ENCODE measurements at regions not wholly inside any gene's neighbourhood (a gene's known extent, or its start where the extent isn't known, plus 50 kb on each side); places are given as distances from the start of the nearest gene placed in this dataset.
A peak's percentile ranks its signal among the peaks of the same experiment; 100 is the strongest.

DNA sequence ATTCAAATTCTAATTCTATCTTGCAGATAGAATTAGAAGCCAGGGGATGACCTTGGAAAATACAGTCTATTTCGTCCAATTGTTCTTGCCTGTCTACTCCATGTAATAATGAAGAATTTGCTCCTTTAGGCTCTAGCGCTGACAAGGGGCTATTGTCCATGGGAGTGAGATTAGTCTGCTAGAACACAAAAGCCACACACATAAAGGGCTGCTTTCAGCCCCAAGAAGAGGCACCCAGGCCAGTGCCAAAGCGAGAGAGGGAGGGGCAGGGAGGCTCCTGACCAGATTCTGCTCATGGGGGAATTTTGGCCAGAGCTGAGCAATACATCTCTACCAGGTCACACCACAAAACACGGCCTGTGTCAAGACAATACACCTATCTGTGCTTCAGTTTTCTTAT lies 1306.9 kb downstream of the UQCRFS1 start:
- no peak for DNase-seq (ENCODE audit: extremely low spot score in 2 of 2)
- H3K27me3 ChIP-seq: no peaks in the 10 kb centered on the region
- H3K27ac ChIP-seq: no peak overlapping the region
- H3K36me3 ChIP-seq: no peaks in the 10 kb centered on the region
- intact Hi-C loops (cut with DNase I): no loop called here
- no peaks in the 10 kb centered on the region for H3K9me3 ChIP-seq
- H3K4me1 ChIP-seq: no peaks in the 10 kb centered on the region
- TF ChIP-seq POLR2AphosphoS5 (IDR thresholded peaks at IDR 0.05; ENCODE audit: insufficient read depth in 1 of 2, low read depth in 1 of 2) (no peak), POLR2A (IDR thresholded peaks at IDR 0.05) (no peak)
- TF ChIP-seq, protein P1, sequence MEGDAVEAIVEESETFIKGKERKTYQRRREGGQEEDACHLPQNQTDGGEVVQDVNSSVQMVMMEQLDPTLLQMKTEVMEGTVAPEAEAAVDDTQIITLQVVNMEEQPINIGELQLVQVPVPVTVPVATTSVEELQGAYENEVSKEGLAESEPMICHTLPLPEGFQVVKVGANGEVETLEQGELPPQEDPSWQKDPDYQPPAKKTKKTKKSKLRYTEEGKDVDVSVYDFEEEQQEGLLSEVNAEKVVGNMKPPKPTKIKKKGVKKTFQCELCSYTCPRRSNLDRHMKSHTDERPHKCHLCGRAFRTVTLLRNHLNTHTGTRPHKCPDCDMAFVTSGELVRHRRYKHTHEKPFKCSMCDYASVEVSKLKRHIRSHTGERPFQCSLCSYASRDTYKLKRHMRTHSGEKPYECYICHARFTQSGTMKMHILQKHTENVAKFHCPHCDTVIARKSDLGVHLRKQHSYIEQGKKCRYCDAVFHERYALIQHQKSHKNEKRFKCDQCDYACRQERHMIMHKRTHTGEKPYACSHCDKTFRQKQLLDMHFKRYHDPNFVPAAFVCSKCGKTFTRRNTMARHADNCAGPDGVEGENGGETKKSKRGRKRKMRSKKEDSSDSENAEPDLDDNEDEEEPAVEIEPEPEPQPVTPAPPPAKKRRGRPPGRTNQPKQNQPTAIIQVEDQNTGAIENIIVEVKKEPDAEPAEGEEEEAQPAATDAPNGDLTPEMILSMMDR (IDR thresholded peaks at IDR 0.05): no peak
- no peak overlapping the region for H3K4me3 ChIP-seq

DNA sequence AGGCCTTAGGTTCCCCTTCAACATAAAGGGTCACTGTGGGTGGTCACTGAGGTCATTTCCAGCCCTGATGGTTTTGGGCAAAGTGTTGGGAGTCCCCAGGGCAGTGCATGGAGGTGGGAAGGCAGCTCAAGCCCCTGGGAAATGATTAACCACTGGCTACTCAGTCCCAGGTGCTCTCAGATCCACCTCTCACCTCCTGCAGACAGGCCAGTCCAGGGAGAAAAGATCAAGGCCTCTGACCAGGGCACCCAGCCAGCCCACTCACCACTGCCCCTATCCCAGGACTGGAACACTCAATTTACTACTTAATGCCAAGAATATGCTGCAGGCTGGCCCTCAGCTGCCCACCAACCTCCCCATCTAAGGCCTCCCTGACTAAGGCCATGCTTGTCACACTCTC lies 1307.9 kb downstream of the UQCRFS1 start:
- Histone ChIP-seq H3K4me1 (no peaks in the 10 kb centered on the region), H3K9me3 (no peaks in the 10 kb centered on the region), H3K36me3 (no peaks in the 10 kb centered on the region), H3K27me3 (no peaks in the 10 kb centered on the region), H3K27ac (no peak overlapping the region), H3K4me3 (no peak overlapping the region)
- TF ChIP-seq, protein P1 (IDR thresholded peaks at IDR 0.05): no peak
- DNase-seq (ENCODE audit: extremely low spot score in 2 of 2): peak in 1 of 2 donors; percentile 79
- intact Hi-C loops (cut with DNase I): no loop called here

DNA sequence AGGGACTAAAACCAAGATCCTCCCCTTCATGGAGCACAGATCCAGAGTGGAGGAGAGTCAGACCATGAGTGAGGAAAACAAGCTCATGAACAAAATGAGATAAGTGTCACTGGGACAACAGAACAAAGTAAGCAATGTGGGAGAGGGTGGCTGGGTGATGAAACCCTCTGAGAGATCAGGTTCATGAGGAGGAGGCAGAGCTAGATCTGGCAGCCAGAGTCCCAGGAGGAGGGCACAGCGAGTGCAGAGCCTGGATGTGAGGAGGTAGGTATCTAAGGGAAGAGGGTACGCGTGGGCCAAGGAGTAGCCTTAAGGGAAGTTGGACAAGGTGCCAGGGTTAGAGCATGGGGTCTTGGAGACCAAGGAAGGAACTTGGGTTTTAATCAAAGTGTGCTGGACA lies 1311.9 kb downstream of the UQCRFS1 start:
- Histone ChIP-seq H3K9me3 (no peaks in the 10 kb centered on the region), H3K27ac (no peak overlapping the region), H3K4me1 (no peaks in the 10 kb centered on the region), H3K4me3 (no peak overlapping the region), H3K27me3 (no peaks in the 10 kb centered on the region), H3K36me3 (no peaks in the 10 kb centered on the region)
- TF ChIP-seq POLR2A (IDR thresholded peaks at IDR 0.05) (no peak), POLR2AphosphoS5 (IDR thresholded peaks at IDR 0.05; ENCODE audit: insufficient read depth in 1 of 2, low read depth in 1 of 2) (no peak)
- TF ChIP-seq, protein P1 (IDR thresholded peaks at IDR 0.05): no peak
- DNase-seq (ENCODE audit: extremely low spot score in 2 of 2): peak; percentile 31 to 77
- intact Hi-C loops (cut with DNase I): no loop called here

DNA sequence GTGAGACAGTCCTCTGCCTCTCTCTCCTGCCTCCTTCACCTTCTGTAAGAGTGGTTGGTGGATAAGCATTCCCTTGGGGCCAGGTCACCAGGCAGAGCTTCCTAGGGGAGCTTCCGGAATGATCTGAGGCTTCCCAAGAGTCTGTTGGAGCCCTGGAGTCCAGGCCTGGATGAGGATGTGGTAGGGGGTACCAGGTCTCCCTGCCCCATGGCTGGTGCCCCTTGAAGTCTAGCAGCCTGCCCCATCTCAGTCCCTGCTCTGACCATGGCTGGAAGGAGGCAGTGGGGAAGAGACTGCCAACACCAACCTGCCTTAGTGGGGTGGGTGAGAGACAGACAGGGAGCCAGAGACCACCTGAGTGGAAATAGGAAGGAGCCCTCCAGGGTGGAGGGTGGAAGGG lies 1316.9 kb downstream of the UQCRFS1 start:
- H3K27me3 ChIP-seq: no peaks in the 10 kb centered on the region
- no peaks in the 10 kb centered on the region for H3K4me1 ChIP-seq
- DNase-seq (ENCODE audit: extremely low spot score in 2 of 2): peak in 1 of 2 donors; percentile 29
- H3K4me3 ChIP-seq: no peak overlapping the region
- H3K36me3 ChIP-seq: no peaks in the 10 kb centered on the region
- intact Hi-C loops (cut with DNase I): no loop called here
- H3K9me3 ChIP-seq: no peaks in the 10 kb centered on the region
- TF ChIP-seq POLR2A (IDR thresholded peaks at IDR 0.05) (no peak), POLR2AphosphoS5 (IDR thresholded peaks at IDR 0.05; ENCODE audit: insufficient read depth in 1 of 2, low read depth in 1 of 2) (no peak)
- TF ChIP-seq, protein P1 (IDR thresholded peaks at IDR 0.05): no peak
- H3K27ac ChIP-seq: no peak overlapping the region

DNA sequence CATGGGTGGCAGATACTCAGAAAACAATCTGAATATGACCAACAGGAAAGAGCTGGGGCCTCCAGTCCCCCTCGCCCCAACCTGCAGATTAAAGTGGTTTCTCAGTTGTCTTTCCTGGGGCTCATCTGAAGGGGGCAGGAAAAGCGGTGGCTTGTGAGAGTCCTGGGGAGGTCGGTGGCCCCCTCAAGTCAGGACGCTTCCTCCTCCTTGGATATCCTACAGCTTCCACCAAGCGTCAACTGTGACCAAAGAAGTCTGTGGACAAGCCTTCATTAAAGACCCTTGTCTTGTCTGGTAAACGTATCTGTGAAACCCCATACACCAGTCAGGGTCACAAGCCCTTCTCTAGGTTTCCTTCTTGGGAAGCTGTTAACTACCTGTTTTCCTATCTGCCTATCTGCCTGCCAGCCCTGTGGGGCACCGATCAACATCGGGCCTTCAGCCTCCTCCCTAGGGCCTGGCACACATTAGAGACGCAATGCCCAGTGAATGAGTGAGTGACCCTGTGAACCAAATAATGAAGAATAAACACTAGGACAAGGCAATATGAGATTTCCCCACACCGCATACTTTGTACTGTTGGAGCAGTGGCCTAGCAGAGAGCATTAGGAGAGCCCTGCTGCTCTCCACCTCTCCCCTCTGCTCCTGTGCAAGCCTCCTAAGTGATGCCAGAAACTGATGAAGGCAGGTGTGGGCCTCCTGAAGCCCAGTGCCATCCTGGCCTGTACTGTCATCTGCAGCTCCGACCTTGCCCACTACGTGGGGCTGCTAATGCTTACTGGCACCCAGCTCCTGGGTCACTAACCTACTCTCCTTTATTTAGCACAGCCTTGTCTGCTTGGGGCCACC lies 1317.8 kb downstream of the UQCRFS1 start:
- no peak for TF ChIP-seq POLR2AphosphoS5 (IDR thresholded peaks at IDR 0.05; ENCODE audit: insufficient read depth in 1 of 2, low read depth in 1 of 2)
- TF ChIP-seq POLR2A (IDR thresholded peaks at IDR 0.05): no peak
- TF ChIP-seq, protein P1 (IDR thresholded peaks at IDR 0.05): no peak
- intact Hi-C loops (cut with DNase I): no loop called here
- Histone ChIP-seq H3K4me3 (no peak overlapping the region), H3K9me3 (no peaks in the 10 kb centered on the region), H3K27me3 (no peaks in the 10 kb centered on the region), H3K36me3 (no peaks in the 10 kb centered on the region), H3K27ac (no peak overlapping the region), H3K4me1 (no peaks in the 10 kb centered on the region)
- peak in 1 of 2 donors; percentile 52 for DNase-seq (ENCODE audit: extremely low spot score in 2 of 2)

Measured in vagina (tissue), 2 donors.